ENCODE measurements at regions not wholly inside any gene's neighbourhood (a gene's known extent, or its start where the extent isn't known, plus 50 kb on each side); places are given as distances from the start of the nearest gene placed in this dataset.

DNA sequence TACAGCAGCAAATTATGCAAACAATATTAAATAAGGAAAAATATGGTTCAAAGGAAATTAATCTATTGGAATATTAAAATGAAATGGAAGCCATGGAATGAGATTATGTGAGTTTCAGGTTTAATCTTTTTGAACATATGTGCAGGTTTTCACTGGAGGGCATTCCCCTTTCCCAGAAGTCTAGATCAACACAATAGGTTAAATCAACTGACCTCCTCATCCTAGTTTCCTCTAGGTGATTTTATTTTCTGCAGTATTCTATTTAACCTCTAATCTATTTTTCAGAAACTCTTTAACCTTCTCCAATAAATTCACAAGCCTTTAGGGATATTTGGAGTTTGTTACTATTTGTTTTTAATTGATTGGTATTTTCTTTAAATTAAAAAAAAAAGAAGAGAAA lies 2657.6 kb upstream of the PCDH20 start:
- TF ChIP-seq, protein P1, sequence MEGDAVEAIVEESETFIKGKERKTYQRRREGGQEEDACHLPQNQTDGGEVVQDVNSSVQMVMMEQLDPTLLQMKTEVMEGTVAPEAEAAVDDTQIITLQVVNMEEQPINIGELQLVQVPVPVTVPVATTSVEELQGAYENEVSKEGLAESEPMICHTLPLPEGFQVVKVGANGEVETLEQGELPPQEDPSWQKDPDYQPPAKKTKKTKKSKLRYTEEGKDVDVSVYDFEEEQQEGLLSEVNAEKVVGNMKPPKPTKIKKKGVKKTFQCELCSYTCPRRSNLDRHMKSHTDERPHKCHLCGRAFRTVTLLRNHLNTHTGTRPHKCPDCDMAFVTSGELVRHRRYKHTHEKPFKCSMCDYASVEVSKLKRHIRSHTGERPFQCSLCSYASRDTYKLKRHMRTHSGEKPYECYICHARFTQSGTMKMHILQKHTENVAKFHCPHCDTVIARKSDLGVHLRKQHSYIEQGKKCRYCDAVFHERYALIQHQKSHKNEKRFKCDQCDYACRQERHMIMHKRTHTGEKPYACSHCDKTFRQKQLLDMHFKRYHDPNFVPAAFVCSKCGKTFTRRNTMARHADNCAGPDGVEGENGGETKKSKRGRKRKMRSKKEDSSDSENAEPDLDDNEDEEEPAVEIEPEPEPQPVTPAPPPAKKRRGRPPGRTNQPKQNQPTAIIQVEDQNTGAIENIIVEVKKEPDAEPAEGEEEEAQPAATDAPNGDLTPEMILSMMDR (conservative IDR thresholded peaks at IDR 0.05) = no peak
- H3K23me2 ChIP-seq (ENCODE audit: insufficient read length, low read depth, low read length, poor library complexity, severe bottlenecking) = no peaks in the 10 kb centered on the region

More for the DNA sequence above, 2657.6 kb upstream of the PCDH20 start:
- Histone ChIP-seq H2BK120ac (ENCODE audit: low read depth, low read length, poor library complexity, severe bottlenecking) (no peak overlapping the region), H2AK5ac (ENCODE audit: insufficient read length, low read length) (no peak overlapping the region), H2BK20ac (ENCODE audit: low read depth, low read length, poor library complexity, severe bottlenecking) (no peak overlapping the region), H3K14ac (ENCODE audit: insufficient read depth, low read length) (no peak overlapping the region), H4K5ac (ENCODE audit: insufficient read length, low read depth, low read length) (no peak overlapping the region), H3K4me1 (ENCODE audit: insufficient read depth, low read length) (no peaks in the 10 kb centered on the region), H3K4me2 (ENCODE audit: insufficient read depth, insufficient read length, low read length) (no peak overlapping the region), H2BK12ac (ENCODE audit: insufficient read length, low read depth, low read length) (no peak overlapping the region), H3K18ac (ENCODE audit: insufficient read length, low read depth, low read length) (no peak overlapping the region), H3K79me2 (ENCODE audit: insufficient read depth, low read length) (no peaks in the 10 kb centered on the region; the same call in 1 of the 2 replicates), H4K91ac (ENCODE audit: insufficient read length, low read depth, low read length) (no peak overlapping the region), H2BK5ac (ENCODE audit: insufficient read length, low read length) (no peak overlapping the region), H3K4ac (ENCODE audit: low read depth, low read length) (no peak overlapping the region), H3K27ac (ENCODE audit: insufficient read length, low read depth, low read length) (no peak overlapping the region), H4K20me1 (ENCODE audit: control insufficient read depth, insufficient read depth, insufficient read length) (no peaks in the 10 kb centered on the region), H3K23ac (ENCODE audit: insufficient read length, low read depth, low read length) (no peak overlapping the region), H2AFZ (ENCODE audit: low read length) (no peak overlapping the region), H3K9me3 (ENCODE audit: control insufficient read depth, low read depth, low read length) (no peaks in the 10 kb centered on the region), H3K56ac (ENCODE audit: insufficient read length, low read depth, low read length) (no peak overlapping the region), H4K8ac (replicated peaks; ENCODE audit: insufficient read length, low read depth, low read length) (no peak overlapping the region), H3K9ac (ENCODE audit: extremely low read depth, insufficient read length, low read length) (no peak overlapping the region), H2BK15ac (ENCODE audit: low read depth, low read length) (no peak overlapping the region), H3T11ph (ENCODE audit: low read length) (no peak overlapping the region), H3K79me1 (ENCODE audit: insufficient read depth, low read depth, low read length, poor library complexity, severe bottlenecking) (no peaks in the 10 kb centered on the region), H3K27me3 (ENCODE audit: insufficient read depth, low read length) (no peaks in the 10 kb centered on the region)
- Mint-ChIP-seq H3K9me3 (peaks cover 4% of the 10 kb centered on the region in 2 experiments; a peak in 3 of 5 replicates), H3K27ac (no peak overlapping the region), H3K27me3 (ENCODE audit: low read depth) (no peaks in the 10 kb centered on the region), H3K36me3 (ENCODE audit: insufficient read depth in 1 of 3, low read depth in 3 of 3) (peaks cover 0 to 11% (median 0%) of the 10 kb centered on the region in 3 experiments; a peak in 3 of 7 replicates), H3K4me1 (no peaks in the 10 kb centered on the region), H3K4me3 (no peak overlapping the region)
- no peak for DNase-seq
